Lower lobe of right lung (tissue), 2 donors: ENCODE measurements at regions not wholly inside any gene's neighbourhood (a gene's known extent, or its start where the extent isn't known, plus 50 kb on each side); places are given as distances from the start of the nearest gene placed in this dataset.

ENCODE experiments used
- ATAC-seq, 2 donors: fragments of 200-7000 bp; cut with Tn5 transposase; one replicate each; pipeline ENCODE4 v1.9.1; 2020 to 2022; ENCODE audit warnings: mild to moderate bottlenecking in 2 of 2, moderate library complexity in 2 of 2
- DNase-seq: peaks from one replicate; pipeline ENCODE4 v3.0.0-alpha.2; 2020
- H3K27ac ChIP-seq: fragments of 200-600 bp; one replicate; pipeline ENCODE4 v1.8.0; 2022
- H3K27me3 ChIP-seq: fragments of 200-600 bp; one replicate; pipeline ENCODE4 v1.8.0; 2022; ENCODE audit warnings: low read depth
- H3K36me3 ChIP-seq: fragments of 200-600 bp; one replicate; pipeline ENCODE4 v1.8.0; 2022; ENCODE audit warnings: mild to moderate bottlenecking
- H3K4me1 ChIP-seq: fragments of 200-600 bp; one replicate; pipeline ENCODE4 v1.8.0; 2022
- H3K4me3 ChIP-seq: fragments of 200-600 bp; one replicate; pipeline ENCODE4 v1.8.0; 2022; ENCODE audit warnings: mild to moderate bottlenecking
- H3K9me3 ChIP-seq: fragments of 200-600 bp; one replicate; pipeline ENCODE4 v1.8.0; 2022
- intact Hi-C: fragments of 100-400 bp; cut with DNase I; formaldehyde crosslinking; loops from one replicate; pipeline ENCODE4 v1.11.0; 2022
- TF ChIP-seq, protein P1 (sequence below): fragments of 200-600 bp; IDR thresholded peaks from one replicate; pipeline ENCODE4 v1.8.0; 2022; ENCODE audit warnings: antibody characterized with exemption, mild to moderate bottlenecking
- donor health status: DM: no; HTN: yes; CAD: no; lungs with severe emphysema.

DNA sequence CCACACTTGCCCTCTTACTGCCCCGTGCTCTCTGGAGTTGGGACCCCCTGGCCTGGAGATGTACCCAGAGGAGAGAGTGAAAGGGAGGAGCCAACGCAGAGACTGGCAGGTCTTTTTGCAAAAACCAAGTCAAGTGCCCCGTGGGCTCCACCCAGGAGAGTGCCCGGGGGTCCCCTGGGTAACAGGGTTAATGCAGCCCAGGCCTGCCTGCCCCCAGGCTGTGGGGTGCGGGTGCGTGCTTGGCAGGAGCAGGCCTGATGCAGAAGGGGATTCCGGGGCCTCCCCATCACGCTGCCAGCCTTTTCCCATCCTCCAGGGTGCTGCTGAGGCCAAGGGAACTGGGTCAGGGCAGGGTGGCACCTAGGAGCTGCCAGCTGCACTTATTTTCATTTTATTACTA, 184.4 kb downstream of the ERMARD start:
- intact Hi-C loops: no loop called here
- ATAC-seq: no peak
- no peak for DNase-seq
- H3K27me3 ChIP-seq: peaks cover 7% of the 10 kb centered on the region
- H3K4me3 ChIP-seq: no peak overlapping the region
- TF ChIP-seq, protein P1, sequence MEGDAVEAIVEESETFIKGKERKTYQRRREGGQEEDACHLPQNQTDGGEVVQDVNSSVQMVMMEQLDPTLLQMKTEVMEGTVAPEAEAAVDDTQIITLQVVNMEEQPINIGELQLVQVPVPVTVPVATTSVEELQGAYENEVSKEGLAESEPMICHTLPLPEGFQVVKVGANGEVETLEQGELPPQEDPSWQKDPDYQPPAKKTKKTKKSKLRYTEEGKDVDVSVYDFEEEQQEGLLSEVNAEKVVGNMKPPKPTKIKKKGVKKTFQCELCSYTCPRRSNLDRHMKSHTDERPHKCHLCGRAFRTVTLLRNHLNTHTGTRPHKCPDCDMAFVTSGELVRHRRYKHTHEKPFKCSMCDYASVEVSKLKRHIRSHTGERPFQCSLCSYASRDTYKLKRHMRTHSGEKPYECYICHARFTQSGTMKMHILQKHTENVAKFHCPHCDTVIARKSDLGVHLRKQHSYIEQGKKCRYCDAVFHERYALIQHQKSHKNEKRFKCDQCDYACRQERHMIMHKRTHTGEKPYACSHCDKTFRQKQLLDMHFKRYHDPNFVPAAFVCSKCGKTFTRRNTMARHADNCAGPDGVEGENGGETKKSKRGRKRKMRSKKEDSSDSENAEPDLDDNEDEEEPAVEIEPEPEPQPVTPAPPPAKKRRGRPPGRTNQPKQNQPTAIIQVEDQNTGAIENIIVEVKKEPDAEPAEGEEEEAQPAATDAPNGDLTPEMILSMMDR: no peak
- H3K4me1 ChIP-seq: peaks cover 7% of the 10 kb centered on the region
- no peaks in the 10 kb centered on the region for H3K36me3 ChIP-seq
- no peaks in the 10 kb centered on the region for H3K9me3 ChIP-seq
- H3K27ac ChIP-seq: no peak overlapping the region

DNA sequence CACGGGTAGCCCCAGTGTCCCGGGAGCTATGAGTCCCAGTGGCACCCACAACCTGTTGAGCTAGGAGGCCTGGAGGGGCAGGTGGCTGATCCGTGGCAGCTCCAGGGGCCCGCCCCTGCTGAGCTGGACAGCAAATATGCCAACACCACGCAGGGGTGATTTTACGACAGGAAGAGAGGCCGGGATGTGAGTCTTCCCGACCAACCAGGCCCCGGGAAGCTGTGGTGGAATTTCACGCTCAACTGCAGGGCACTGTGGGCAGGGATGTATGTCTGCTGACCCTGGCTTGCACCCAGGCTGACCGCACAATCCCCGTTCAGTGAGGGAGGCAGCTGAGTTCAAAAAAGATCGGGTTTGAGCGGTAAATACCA, 183.9 kb downstream of the ERMARD start:
- intact Hi-C loops: no loop called here
- no peaks in the 10 kb centered on the region for H3K9me3 ChIP-seq
- no peak overlapping the region for H3K4me3 ChIP-seq
- DNase-seq (no peak), ATAC-seq (no peak)
- peaks cover 7% of the 10 kb centered on the region for H3K4me1 ChIP-seq
- no peak overlapping the region for H3K27ac ChIP-seq
- peaks cover 7% of the 10 kb centered on the region for H3K27me3 ChIP-seq
- TF ChIP-seq, protein P1: no peak
- H3K36me3 ChIP-seq: no peaks in the 10 kb centered on the region

DNA sequence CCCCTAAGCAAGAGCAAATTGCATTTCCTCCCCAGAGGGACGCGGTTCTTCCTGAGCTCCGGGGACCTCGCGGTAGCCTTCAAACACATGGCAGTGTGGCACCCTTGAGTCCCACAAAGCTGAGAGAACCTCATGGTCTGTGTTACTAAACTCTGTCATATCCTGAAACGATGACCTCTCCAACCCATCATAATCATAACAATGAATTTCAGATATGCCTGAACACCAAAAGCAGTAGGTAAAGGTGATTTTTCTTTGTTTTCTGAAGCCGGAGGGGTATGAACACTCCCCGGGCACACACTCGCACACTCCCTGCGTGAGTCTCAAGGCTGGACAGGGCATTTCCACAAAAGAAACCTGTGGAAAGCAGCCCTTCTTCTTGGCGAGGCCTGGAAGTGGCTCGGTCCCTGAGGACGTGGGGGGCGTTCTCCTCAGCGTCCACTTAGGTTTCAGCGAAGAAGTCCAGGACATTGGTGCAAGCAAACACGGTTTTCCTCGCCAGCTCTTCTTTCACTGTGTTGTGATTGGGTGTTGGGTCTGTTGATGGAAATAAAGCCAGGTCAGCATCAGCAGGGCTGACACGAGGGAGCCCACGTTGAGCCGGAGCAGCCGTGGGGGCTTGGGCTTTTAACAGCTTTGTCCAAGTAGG, 183.4 kb downstream of the ERMARD start:
- ATAC-seq: no peak
- DNase-seq: no peak
- no peaks in the 10 kb centered on the region for H3K36me3 ChIP-seq
- no peak overlapping the region for H3K4me3 ChIP-seq
- peak overlapping the region; percentile 68 for H3K27ac ChIP-seq
- H3K4me1 ChIP-seq: peaks cover 7% of the 10 kb centered on the region
- no peaks in the 10 kb centered on the region for H3K9me3 ChIP-seq
- peaks cover 7% of the 10 kb centered on the region for H3K27me3 ChIP-seq
- TF ChIP-seq, protein P1: no peak
- intact Hi-C loops: no loop called here

DNA sequence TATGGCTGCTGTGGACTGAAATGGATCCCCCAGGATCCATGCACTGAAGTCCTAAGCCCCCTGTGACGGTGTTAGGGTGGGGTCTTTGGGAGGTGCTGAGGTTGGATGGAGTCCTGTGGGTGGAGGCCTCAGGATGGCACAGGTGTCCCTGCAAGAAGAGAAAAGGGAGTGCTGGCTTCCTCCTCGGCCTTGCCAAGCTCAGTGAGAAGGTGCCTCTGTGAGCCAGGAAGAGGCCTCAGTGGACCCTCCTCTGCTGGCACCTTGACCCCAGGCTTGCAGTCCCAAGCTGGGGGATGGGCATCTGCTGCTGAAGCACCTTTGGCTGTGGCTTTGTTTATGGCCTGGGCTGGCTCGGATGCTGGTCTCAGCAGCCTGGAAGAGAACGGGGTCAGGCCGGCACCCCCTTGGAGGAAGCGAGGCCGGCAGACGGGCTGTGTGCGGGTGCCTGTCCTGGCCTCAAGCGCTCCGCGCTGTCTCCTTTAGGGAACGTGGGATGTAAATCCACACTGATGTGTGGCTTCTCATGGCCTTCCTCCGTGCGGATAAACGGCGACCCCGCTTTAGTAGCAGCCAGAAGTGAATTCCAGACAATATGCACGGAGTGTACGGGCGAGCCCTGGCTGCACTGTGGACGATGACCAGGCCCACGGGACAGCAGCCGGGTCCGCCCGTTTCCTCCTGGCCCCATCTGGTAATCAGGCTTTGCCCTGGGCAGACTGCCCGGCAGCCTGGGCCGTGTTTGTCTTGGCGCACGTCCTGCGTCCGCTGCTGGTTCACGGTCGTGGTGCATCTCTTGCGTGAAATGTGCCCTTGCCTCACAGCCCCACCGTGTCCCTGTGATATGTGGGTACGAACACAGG, 182.6 kb downstream of the ERMARD start:
- ATAC-seq (peak; percentile 65 to 70), DNase-seq (peak; percentile 75)
- Histone ChIP-seq H3K4me1 (peaks cover 7% of the 10 kb centered on the region), H3K9me3 (no peaks in the 10 kb centered on the region), H3K36me3 (no peaks in the 10 kb centered on the region), H3K27ac (peak overlapping the region; percentile 68), H3K4me3 (no peak overlapping the region), H3K27me3 (peaks cover 7% of the 10 kb centered on the region)
- TF ChIP-seq, protein P1: no peak
- intact Hi-C loops: no loop called here

DNA sequence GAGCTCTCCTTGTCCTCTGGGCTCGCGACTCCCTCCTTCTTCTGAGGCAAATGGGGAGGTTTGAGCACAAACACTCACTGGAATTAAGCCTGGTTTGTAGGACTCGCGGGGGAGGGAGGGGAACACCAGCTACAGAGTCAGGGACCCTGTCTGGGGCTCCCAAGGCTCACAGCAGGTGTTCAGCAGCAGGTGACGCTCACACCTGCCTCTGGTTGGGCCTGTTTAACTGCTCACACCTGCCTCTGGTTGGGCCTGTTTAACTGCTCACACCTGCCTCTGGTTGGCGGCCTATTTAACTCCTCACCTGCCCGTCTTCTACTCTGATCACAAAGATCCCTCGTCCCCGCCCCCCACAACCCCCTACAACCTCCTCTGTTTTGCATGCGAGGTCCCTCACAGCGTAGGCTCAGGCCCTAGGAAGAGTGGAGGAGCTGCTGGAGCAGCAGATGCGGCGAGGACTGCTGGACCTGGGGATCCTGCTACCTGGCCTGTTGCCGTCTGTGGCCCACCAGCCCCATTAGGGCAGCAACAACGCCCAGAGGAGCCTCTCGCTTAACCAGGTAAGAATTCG, 181.9 kb downstream of the ERMARD start:
- Histone ChIP-seq H3K9me3 (no peaks in the 10 kb centered on the region), H3K36me3 (no peaks in the 10 kb centered on the region), H3K4me3 (no peak overlapping the region), H3K27ac (peak overlapping the region; percentile 68), H3K4me1 (peaks cover 7% of the 10 kb centered on the region), H3K27me3 (peaks cover 7% of the 10 kb centered on the region)
- no peak for DNase-seq
- intact Hi-C loops: no loop called here
- TF ChIP-seq, protein P1: no peak
- no peak for ATAC-seq
